SK-N-SH (cell line): ENCODE measurements at regions not wholly inside any gene's neighbourhood (a gene's known extent, or its start where the extent isn't known, plus 50 kb on each side); places are given as distances from the start of the nearest gene placed in this dataset.

Experiments
- CHD2 ChIP-seq: fragments of 150-350 bp; IDR thresholded peaks from 2 replicates; pipeline ENCODE4 v1.6.1; 2018; ENCODE audit warnings: low read length; ENCODE audit not compliant: partially characterized antibody
- EP300 ChIP-seq, 2 experiments: IDR thresholded peaks; 2 replicates each; pipeline versions ENCODE4 v1.4.0 to v1.6.1; 2012; ENCODE audit warnings: borderline replicate concordance in 1 of 2, low read depth in 1 of 2, low read length in 1 of 2
- EZH2phosphoT487 ChIP-seq: fragments of 200-600 bp; sonication (generic); IDR thresholded peaks from 2 replicates; pipeline ENCODE4 v1.6.1; 2017; ENCODE audit warnings: low read depth, mixed run types, mild to moderate bottlenecking, antibody characterized with exemption, moderate library complexity, borderline replicate concordance
- FOXM1 ChIP-seq: IDR thresholded peaks from 2 replicates; pipeline ENCODE4 v1.4.0; 2012; ENCODE audit warnings: low read depth, mild to moderate bottlenecking
- MXI1 ChIP-seq: IDR thresholded peaks from 2 replicates; pipeline ENCODE4 v1.6.1; 2012; ENCODE audit warnings: mild to moderate bottlenecking, low read depth, low read length, improper control_type of control experiment
- POLR2AphosphoS5 ChIP-seq: IDR thresholded peaks from 2 replicates; pipeline ENCODE4 v1.6.1; 2012; ENCODE audit warnings: low read depth, low read length
- RFX5 ChIP-seq: IDR thresholded peaks from 2 replicates; pipeline ENCODE4 v1.6.1; 2012; ENCODE audit warnings: mild to moderate bottlenecking, improper control_type of control experiment, low read length
- SMC3 ChIP-seq: IDR thresholded peaks from 2 replicates; pipeline ENCODE4 v1.6.1; 2012; ENCODE audit warnings: low read depth, low read length, improper control_type of control experiment
- TCF12 ChIP-seq: IDR thresholded peaks from 2 replicates; pipeline ENCODE4 v1.4.0; 2012
- TF ChIP-seq, protein P1 (sequence below): fragments of 200-600 bp; sonication (generic); IDR thresholded peaks from 2 replicates; pipeline ENCODE4 v1.6.1; 2017; ENCODE audit warnings: antibody characterized with exemption, mild to moderate bottlenecking, moderate library complexity
- TF ChIP-seq, protein P2 (sequence below): IDR thresholded peaks from 2 replicates; pipeline ENCODE4 v1.6.1; 2012; ENCODE audit warnings: mild to moderate bottlenecking, low read depth, low read length, moderate library complexity

- TF ChIP-seq, protein P1, sequence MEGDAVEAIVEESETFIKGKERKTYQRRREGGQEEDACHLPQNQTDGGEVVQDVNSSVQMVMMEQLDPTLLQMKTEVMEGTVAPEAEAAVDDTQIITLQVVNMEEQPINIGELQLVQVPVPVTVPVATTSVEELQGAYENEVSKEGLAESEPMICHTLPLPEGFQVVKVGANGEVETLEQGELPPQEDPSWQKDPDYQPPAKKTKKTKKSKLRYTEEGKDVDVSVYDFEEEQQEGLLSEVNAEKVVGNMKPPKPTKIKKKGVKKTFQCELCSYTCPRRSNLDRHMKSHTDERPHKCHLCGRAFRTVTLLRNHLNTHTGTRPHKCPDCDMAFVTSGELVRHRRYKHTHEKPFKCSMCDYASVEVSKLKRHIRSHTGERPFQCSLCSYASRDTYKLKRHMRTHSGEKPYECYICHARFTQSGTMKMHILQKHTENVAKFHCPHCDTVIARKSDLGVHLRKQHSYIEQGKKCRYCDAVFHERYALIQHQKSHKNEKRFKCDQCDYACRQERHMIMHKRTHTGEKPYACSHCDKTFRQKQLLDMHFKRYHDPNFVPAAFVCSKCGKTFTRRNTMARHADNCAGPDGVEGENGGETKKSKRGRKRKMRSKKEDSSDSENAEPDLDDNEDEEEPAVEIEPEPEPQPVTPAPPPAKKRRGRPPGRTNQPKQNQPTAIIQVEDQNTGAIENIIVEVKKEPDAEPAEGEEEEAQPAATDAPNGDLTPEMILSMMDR, result no peak
- no peak for TF ChIP-seq MXI1
- TF ChIP-seq RFX5, result no peak
- no peak for TF ChIP-seq TCF12
- TF ChIP-seq, protein P2, sequence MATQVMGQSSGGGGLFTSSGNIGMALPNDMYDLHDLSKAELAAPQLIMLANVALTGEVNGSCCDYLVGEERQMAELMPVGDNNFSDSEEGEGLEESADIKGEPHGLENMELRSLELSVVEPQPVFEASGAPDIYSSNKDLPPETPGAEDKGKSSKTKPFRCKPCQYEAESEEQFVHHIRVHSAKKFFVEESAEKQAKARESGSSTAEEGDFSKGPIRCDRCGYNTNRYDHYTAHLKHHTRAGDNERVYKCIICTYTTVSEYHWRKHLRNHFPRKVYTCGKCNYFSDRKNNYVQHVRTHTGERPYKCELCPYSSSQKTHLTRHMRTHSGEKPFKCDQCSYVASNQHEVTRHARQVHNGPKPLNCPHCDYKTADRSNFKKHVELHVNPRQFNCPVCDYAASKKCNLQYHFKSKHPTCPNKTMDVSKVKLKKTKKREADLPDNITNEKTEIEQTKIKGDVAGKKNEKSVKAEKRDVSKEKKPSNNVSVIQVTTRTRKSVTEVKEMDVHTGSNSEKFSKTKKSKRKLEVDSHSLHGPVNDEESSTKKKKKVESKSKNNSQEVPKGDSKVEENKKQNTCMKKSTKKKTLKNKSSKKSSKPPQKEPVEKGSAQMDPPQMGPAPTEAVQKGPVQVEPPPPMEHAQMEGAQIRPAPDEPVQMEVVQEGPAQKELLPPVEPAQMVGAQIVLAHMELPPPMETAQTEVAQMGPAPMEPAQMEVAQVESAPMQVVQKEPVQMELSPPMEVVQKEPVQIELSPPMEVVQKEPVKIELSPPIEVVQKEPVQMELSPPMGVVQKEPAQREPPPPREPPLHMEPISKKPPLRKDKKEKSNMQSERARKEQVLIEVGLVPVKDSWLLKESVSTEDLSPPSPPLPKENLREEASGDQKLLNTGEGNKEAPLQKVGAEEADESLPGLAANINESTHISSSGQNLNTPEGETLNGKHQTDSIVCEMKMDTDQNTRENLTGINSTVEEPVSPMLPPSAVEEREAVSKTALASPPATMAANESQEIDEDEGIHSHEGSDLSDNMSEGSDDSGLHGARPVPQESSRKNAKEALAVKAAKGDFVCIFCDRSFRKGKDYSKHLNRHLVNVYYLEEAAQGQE, result no peak
- TF ChIP-seq CHD2, result no peak
- TF ChIP-seq EZH2phosphoT487, result no peak
- no peak for TF ChIP-seq EP300 (IDR thresholded peaks at IDR 0.05; ENCODE audit: borderline replicate concordance in 1 of 2, low read depth in 1 of 2, low read length in 1 of 2)
- TF ChIP-seq POLR2AphosphoS5, result no peak
- no peak for TF ChIP-seq SMC3
- TF ChIP-seq FOXM1, result no peak
Observed at GRCh38 chr12:61385771-61386170, 874.4 kb upstream of the USP15 start.
